ENCODE measurements at regions not wholly inside any gene's neighbourhood (a gene's known extent, or its start where the extent isn't known, plus 50 kb on each side); places are given as distances from the start of the nearest gene placed in this dataset.
A peak's percentile ranks its signal among the peaks of the same experiment; 100 is the strongest.

DNA sequence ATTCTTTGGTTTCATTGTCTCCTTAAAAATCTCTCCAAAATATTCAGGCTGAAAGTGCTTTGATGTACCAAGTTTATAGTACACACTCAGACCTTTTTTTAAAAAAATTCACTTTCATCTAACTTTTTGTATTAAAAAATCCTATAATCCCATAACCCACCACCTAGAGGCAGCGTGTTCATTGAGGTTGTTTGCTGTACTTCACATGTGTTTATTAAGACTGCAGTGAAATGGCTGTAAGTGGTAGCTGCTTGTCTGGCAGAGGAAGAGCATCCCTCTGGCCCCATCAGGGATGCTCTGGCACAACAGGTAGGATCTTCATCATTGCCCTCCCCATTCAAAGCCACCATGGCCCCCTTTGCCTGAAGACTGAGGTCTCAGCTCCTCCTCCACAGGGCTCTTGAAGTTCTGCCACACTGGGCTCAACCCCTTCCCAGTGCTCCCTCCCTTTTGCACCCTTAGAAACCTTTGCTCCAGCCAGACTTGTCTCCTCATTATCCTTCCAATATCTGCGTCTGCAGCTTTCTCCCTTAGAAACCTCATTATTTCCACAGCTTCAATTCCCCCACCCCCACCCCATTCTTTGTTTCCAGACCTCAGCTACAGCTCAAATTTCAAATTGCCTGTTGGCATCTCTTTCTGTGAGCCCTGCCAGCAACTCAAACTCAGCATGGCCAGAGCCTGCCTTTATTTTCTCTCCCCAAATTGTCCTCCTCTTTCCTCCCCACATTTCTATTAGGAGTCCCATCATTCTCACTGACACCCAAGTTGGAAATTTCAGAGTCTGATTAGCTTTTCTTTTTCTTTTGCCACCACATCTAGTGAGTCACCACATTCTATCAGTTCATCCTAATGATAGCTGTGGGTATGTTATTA is 369.6 kb upstream of the USP24 start:
- H2BK5ac ChIP-seq (ENCODE audit: low read depth, low read length, poor library complexity), result no peak overlapping the region
- peak overlapping the region; percentile 81 for H4K91ac ChIP-seq (ENCODE audit: low read depth, low read length)
- H4K8ac ChIP-seq (ENCODE audit: low read depth, low read length), result no peak overlapping the region
- no peak overlapping the region for H4K12ac ChIP-seq (ENCODE audit: low read depth, low read length)
- no peaks in the 10 kb centered on the region for H3K36me3 ChIP-seq (ENCODE audit: control insufficient read depth in 1 of 2, insufficient read depth in 2 of 2, low read length in 2 of 2)
- H3K4me1 ChIP-seq (ENCODE audit: control insufficient read depth in 1 of 2, insufficient read depth in 2 of 2, low read length in 2 of 2), result peaks cover 8 to 11% of the 10 kb centered on the region in 2 experiments
- no peak overlapping the region for H3K4me3 ChIP-seq (ENCODE audit: low read depth, low read length)
- no peak overlapping the region for H3K14ac ChIP-seq (ENCODE audit: low read length)
- peaks cover 9% of the 10 kb centered on the region for H3K79me1 ChIP-seq (ENCODE audit: low read length)
- no peak overlapping the region for H2BK12ac ChIP-seq (ENCODE audit: low read length)
- H2AFZ ChIP-seq (ENCODE audit: insufficient read depth, low read length, poor library complexity), result no peak overlapping the region
- H3K18ac ChIP-seq (ENCODE audit: low read length), result no peak overlapping the region
- WGBS (ENCODE audit: extremely low coverage, insufficient coverage, insufficient read length), result no CpG with 5 or more reads among the region's 2 CpGs
- no peaks in the 10 kb centered on the region for H3K9me3 ChIP-seq (ENCODE audit: insufficient read depth, low read depth, low read length)
- no peak overlapping the region for H3K9ac ChIP-seq (ENCODE audit: low read length)
- H3K23ac ChIP-seq (ENCODE audit: low read length), result no peak overlapping the region
- H3K4ac ChIP-seq (ENCODE audit: low read depth, low read length), result no peak overlapping the region
- H3K27ac ChIP-seq (ENCODE audit: low read depth, low read length), result peak overlapping the region; percentile 7
- no peak overlapping the region for H2BK120ac ChIP-seq (ENCODE audit: insufficient read depth, low read length, poor library complexity)
- no peak for DNase-seq
- H2AK5ac ChIP-seq (ENCODE audit: low read length), result no peak overlapping the region
- no peaks in the 10 kb centered on the region for H3K27me3 ChIP-seq (ENCODE audit: insufficient read depth, low read length)
- peak overlapping the region; percentile 27 for H3K4me2 ChIP-seq (ENCODE audit: low read length)
- no peaks in the 10 kb centered on the region for H3K79me2 ChIP-seq (ENCODE audit: control insufficient read depth, insufficient read depth, low read length, poor library complexity)

DNA sequence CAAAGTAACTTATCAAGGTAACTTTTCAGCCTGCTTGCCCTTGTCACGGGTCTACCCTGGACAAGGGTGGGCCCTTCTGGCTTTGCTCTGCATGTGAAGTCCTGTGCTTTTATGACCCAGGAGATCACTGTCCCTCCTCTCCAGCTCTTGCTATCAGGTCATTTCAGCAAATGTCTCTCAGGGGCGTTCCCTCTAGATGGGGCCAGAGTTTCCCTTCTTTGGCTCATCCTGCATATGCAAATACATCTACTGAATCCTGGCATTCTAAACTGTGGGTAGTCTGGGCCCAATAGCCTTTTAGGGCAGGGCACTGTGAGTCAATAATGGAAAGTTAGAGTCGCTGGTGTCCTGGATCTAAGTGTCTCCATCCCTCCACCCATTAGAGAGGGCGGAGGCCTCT is 366.9 kb upstream of the USP24 start:
- Histone ChIP-seq H3K79me1 (ENCODE audit: low read length) (peaks cover 9% of the 10 kb centered on the region), H3K4me3 (ENCODE audit: low read depth, low read length) (no peak overlapping the region), H3K14ac (ENCODE audit: low read length) (no peak overlapping the region), H3K23ac (ENCODE audit: low read length) (no peak overlapping the region), H3K4me2 (ENCODE audit: low read length) (no peak overlapping the region), H3K79me2 (ENCODE audit: control insufficient read depth, insufficient read depth, low read length, poor library complexity) (no peaks in the 10 kb centered on the region), H3K4me1 (ENCODE audit: control insufficient read depth in 1 of 2, insufficient read depth in 2 of 2, low read length in 2 of 2) (peaks cover 8 to 11% of the 10 kb centered on the region in 2 experiments), H2AK5ac (ENCODE audit: low read length) (no peak overlapping the region), H3K9ac (ENCODE audit: low read length) (no peak overlapping the region), H4K12ac (ENCODE audit: low read depth, low read length) (no peak overlapping the region), H2AFZ (ENCODE audit: insufficient read depth, low read length, poor library complexity) (no peak overlapping the region), H3K18ac (ENCODE audit: low read length) (no peak overlapping the region), H3K9me3 (ENCODE audit: insufficient read depth, low read depth, low read length) (no peaks in the 10 kb centered on the region), H3K27me3 (ENCODE audit: insufficient read depth, low read length) (no peaks in the 10 kb centered on the region), H3K27ac (ENCODE audit: low read depth, low read length) (no peak overlapping the region), H4K91ac (ENCODE audit: low read depth, low read length) (peak overlapping the region; percentile 23), H2BK120ac (ENCODE audit: insufficient read depth, low read length, poor library complexity) (no peak overlapping the region), H3K36me3 (ENCODE audit: control insufficient read depth in 1 of 2, insufficient read depth in 2 of 2, low read length in 2 of 2) (no peaks in the 10 kb centered on the region), H4K8ac (ENCODE audit: low read depth, low read length) (no peak overlapping the region), H2BK5ac (ENCODE audit: low read depth, low read length, poor library complexity) (no peak overlapping the region), H3K4ac (ENCODE audit: low read depth, low read length) (no peak overlapping the region), H2BK12ac (ENCODE audit: low read length) (peak overlapping the region; percentile 21)
- no peak for DNase-seq
- no CpG with 5 or more reads among the region's 4 CpGs for WGBS (ENCODE audit: extremely low coverage, insufficient coverage, insufficient read length)

DNA sequence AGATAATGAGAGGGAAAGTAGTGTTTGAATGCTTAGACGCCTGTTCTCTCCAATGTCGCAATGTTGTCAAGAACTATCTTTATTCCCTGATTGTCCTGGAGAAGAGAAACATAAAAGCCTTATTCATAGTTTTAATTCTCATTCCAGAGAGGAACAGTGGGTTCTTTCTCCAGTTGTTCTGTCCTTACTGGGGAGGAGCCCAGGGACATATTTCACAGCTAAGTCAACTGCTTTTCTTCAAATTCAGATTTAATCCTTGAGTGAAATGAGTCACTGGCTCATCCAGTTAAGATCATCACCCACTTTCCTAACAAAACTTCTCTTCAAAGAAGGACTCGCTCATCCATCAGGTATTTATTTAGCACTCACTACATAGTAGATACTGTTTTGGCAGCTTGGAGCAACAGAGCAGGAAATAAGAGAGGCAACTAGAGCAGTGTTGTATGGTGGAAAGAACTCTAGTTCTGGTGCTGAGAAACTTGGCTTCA is 365.7 kb upstream of the USP24 start:
- H3K36me3 ChIP-seq (ENCODE audit: control insufficient read depth in 1 of 2, insufficient read depth in 2 of 2, low read length in 2 of 2), result no peaks in the 10 kb centered on the region
- H4K91ac ChIP-seq (ENCODE audit: low read depth, low read length), result no peak overlapping the region
- H3K27ac ChIP-seq (ENCODE audit: low read depth, low read length), result peak overlapping the region; percentile 2
- H4K8ac ChIP-seq (ENCODE audit: low read depth, low read length), result no peak overlapping the region
- no peak overlapping the region for H3K4ac ChIP-seq (ENCODE audit: low read depth, low read length)
- peak in 1 of 2 donors; percentile 49 for DNase-seq
- H3K27me3 ChIP-seq (ENCODE audit: insufficient read depth, low read length), result no peaks in the 10 kb centered on the region
- H3K4me2 ChIP-seq (ENCODE audit: low read length), result no peak overlapping the region
- no peaks in the 10 kb centered on the region for H3K79me2 ChIP-seq (ENCODE audit: control insufficient read depth, insufficient read depth, low read length, poor library complexity)
- no peak overlapping the region for H2BK12ac ChIP-seq (ENCODE audit: low read length)
- peaks cover 9% of the 10 kb centered on the region for H3K79me1 ChIP-seq (ENCODE audit: low read length)
- no peak overlapping the region for H3K18ac ChIP-seq (ENCODE audit: low read length)
- H2BK120ac ChIP-seq (ENCODE audit: insufficient read depth, low read length, poor library complexity), result no peak overlapping the region
- H3K4me1 ChIP-seq (ENCODE audit: control insufficient read depth in 1 of 2, insufficient read depth in 2 of 2, low read length in 2 of 2), result peaks cover 5 to 8% of the 10 kb centered on the region in 2 experiments
- no peak overlapping the region for H2BK5ac ChIP-seq (ENCODE audit: low read depth, low read length, poor library complexity)
- H2AK5ac ChIP-seq (ENCODE audit: low read length), result no peak overlapping the region
- no peak overlapping the region for H4K12ac ChIP-seq (ENCODE audit: low read depth, low read length)
- H3K4me3 ChIP-seq (ENCODE audit: low read depth, low read length), result no peak overlapping the region
- no peak overlapping the region for H3K9ac ChIP-seq (ENCODE audit: low read length)
- H3K23ac ChIP-seq (ENCODE audit: low read length), result no peak overlapping the region
- H2AFZ ChIP-seq (ENCODE audit: insufficient read depth, low read length, poor library complexity), result no peak overlapping the region
- WGBS (ENCODE audit: extremely low coverage, insufficient coverage, insufficient read length), result no CpG with 5 or more reads among the region's 3 CpGs
- H3K9me3 ChIP-seq (ENCODE audit: insufficient read depth, low read depth, low read length), result no peaks in the 10 kb centered on the region
- no peak overlapping the region for H3K14ac ChIP-seq (ENCODE audit: low read length)

DNA sequence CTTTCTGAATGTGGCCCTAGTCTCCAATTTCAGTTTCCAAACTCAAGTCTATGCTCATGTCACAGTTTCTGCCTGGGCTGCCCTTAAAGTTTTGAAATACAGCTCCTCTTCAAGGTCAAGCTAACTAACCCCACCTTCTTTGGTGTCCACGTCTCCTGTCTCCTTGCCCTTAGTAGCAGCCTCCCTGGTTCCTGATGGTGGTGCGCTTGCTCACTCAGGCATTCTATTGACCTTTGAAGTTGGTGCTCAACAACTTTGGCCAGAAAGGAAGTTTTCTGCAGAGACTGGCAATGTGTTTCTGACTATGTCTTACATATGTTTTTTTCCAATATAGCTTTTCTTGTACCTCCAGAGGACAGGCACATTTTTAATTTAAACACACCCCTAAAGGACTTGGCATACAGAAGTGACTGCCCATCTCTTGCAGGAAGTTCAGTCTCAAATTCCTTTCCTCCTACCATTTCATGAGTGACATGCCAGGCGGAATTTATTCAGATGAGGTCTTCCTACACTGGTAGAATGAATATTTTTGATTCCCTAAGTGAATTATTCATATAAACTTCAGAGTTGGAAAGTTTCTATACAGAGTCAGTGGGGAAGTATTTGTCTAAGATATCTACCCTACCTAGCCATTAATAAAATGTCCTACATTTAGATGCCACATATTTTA is 364.3 kb upstream of the USP24 start:
- H3K18ac ChIP-seq (ENCODE audit: low read length), result no peak overlapping the region

More for the DNA sequence above, 364.3 kb upstream of the USP24 start:
- DNase-seq, result no peak
- Histone ChIP-seq H3K79me1 (ENCODE audit: low read length) (peaks cover 11% of the 10 kb centered on the region), H3K4ac (ENCODE audit: low read depth, low read length) (no peak overlapping the region), H3K36me3 (ENCODE audit: control insufficient read depth in 1 of 2, insufficient read depth in 2 of 2, low read length in 2 of 2) (no peaks in the 10 kb centered on the region), H2AK5ac (ENCODE audit: low read length) (no peak overlapping the region), H2BK12ac (ENCODE audit: low read length) (no peak overlapping the region), H2BK120ac (ENCODE audit: insufficient read depth, low read length, poor library complexity) (no peak overlapping the region), H3K4me2 (ENCODE audit: low read length) (no peak overlapping the region), H3K79me2 (ENCODE audit: control insufficient read depth, insufficient read depth, low read length, poor library complexity) (no peaks in the 10 kb centered on the region), H3K14ac (ENCODE audit: low read length) (no peak overlapping the region), H2AFZ (ENCODE audit: insufficient read depth, low read length, poor library complexity) (no peak overlapping the region), H3K4me3 (ENCODE audit: low read depth, low read length) (no peak overlapping the region), H3K27ac (ENCODE audit: low read depth, low read length) (no peak overlapping the region), H3K9me3 (ENCODE audit: insufficient read depth, low read depth, low read length) (no peaks in the 10 kb centered on the region), H4K12ac (ENCODE audit: low read depth, low read length) (no peak overlapping the region), H2BK5ac (ENCODE audit: low read depth, low read length, poor library complexity) (no peak overlapping the region), H3K9ac (ENCODE audit: low read length) (no peak overlapping the region), H4K8ac (ENCODE audit: low read depth, low read length) (no peak overlapping the region), H4K91ac (ENCODE audit: low read depth, low read length) (no peak overlapping the region), H3K27me3 (ENCODE audit: insufficient read depth, low read length) (no peaks in the 10 kb centered on the region), H3K4me1 (ENCODE audit: control insufficient read depth in 1 of 2, insufficient read depth in 2 of 2, low read length in 2 of 2) (peaks cover under 1 to 3% of the 10 kb centered on the region in 2 experiments), H3K23ac (ENCODE audit: low read length) (no peak overlapping the region)
- no CpG with 5 or more reads among the region's 3 CpGs for WGBS (ENCODE audit: extremely low coverage, insufficient coverage, insufficient read length)

Measured in trophoblast cell (in vitro differentiated cells and primary cell).